ENCODE measurements at regions not wholly inside any gene's neighbourhood (a gene's known extent, or its start where the extent isn't known, plus 50 kb on each side); places are given as distances from the start of the nearest gene placed in this dataset.
"Not testable (repeated sequence)": the region's sequence is repeated elsewhere in the genome, so short reads cannot be mapped to it uniquely, and the experiment has no call there.

DNA sequence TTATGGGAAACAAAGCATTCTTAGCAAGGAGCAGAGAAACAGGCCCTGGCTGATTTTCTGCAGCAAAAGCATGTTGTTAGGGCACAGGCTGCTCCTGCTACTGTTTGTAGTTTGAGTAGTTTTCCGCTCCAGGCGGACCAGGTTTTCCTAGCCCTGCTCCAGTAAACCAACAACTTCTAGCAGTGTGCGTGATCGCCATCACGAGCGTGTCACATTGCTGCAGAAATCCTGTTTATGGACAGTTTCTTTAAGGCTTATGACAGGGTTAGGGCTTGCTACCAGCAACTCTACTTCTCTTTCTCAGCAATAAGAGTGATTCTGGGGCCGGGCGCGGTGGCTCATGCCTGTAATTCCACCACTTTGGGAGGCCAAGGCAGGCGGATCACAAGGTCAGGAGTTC lies 803.9 kb upstream of the CDH10 start:
- DNase-seq = no peak

DNA sequence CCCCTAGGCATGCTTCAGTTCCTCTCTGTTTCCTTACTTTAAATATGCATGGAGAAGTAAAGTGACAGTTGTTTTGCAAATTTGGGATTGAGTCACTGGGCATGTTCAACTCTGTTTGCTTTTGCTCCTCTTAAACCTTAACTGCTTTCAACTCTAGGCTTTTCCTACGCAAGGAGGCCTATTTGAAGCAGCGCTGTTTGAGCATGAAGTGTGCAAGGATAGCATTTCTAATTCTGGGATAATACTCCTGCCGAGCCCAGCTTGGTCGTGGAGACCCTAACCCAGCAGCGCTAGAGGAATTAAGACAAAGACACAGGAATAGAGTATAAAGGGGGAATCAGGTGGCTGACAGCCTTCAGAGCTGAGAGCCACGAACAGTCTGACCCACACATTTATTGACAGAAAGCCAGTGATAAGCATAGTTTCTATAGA lies 803.4 kb upstream of the CDH10 start:
- DNase-seq = peak; percentile 26

DNA sequence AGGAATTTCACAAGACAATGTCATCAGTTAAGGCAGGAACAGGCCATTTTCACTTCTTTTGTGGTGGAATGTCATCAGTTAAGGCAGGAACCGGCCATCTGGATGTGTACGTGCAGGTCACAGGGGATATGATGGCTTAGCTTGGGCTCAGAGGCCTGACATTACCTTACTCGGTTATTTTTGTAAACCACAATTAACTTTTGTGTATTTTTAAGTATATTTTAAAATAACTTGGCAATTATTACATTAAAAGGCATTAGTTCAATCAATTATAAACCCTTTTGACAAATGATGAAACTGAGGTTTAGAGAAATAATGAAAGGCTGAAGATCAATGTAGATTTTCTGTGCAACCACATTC lies 801.3 kb upstream of the CDH10 start:
- not testable (repeated sequence) for DNase-seq

DNA sequence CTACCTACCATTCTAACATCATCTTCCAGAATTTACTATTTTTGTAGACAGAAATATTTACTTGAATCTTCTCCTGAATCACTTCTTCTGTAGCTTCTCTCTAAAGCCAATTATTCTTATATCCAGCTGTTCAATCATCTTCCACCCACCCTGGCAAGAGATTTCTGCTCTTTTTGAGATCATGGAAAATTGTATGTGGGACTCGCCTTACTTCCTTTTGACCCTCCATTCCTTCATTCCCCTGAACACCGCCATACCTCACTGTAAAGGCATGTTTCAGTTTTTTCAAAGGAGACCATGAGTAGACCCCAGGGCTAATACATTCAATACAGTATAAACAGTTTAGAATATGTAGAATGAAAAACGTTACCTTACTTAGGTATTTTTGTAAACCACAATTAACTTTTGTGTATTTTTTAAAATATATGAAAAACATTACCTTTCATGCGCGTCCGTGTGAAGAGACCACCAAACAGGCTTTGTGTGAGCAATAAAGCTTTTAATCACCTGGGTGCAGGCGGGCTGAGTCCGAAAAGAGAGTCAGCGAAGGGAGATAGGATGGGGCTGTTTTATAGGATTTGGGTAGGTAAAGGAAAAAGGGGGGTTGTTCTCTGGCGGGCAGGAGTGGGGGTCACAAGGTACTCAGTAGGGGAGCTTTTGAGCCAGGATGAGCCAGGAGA lies 800.7 kb upstream of the CDH10 start:
- not testable (repeated sequence) for DNase-seq

DNA sequence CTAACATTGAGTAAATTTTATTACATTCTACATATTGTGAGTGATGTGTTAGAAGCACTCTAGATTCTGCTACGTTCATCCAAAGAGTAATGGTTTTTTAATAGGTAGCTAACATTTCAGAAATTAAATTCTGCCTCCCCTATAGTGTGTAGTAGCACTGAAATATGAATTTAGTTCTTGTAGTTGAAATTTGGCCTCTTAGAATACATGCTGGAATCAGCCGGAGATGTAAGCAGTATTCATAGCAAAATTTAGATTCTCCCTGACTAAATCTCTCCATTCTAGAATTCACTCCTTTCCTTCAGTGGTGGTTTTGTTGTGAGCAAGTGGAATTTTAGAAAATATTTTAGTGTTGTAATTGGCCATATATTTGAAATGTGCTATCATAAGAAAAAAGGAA lies 799.9 kb upstream of the CDH10 start:
- DNase-seq = no peak

DNA sequence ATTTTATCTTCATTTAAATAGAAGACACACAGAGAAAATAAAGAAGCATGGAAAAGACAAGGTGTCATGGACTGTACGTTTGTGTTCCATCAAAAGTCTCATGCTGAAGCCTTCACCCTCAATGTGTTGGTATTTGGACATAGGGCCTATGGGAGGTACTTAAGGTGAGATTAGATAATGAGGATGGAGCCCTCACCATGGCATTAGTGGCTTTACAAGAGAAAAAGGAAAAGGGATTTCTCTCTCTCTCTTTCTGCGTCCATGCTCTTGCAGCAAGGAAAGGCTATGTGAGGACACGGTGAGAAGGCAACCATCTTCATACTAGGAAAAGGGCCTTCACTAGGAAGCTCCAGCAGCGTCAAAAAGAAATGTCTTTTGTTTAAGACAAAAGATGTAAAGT lies 797.0 kb upstream of the CDH10 start:
- no peak for DNase-seq

DNA sequence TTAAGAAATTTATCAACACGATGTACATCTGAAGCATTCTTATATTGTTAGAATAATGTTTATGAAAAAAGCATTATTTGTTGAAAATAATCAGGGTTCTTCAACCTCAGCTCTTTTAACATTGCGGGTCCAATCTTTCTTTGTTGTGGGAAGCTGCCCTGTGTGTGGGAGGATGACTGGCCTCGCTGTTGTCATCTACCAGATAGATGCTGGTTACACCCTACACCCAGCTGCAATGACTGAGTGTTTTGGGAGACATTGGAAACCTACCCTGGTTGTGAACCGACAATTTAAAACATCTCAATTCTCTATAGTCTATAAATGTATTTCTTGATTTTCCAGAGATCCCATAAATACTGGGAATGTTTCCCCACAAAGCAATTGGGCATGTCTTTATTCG lies 794.2 kb upstream of the CDH10 start:
- DNase-seq = no peak

DNA sequence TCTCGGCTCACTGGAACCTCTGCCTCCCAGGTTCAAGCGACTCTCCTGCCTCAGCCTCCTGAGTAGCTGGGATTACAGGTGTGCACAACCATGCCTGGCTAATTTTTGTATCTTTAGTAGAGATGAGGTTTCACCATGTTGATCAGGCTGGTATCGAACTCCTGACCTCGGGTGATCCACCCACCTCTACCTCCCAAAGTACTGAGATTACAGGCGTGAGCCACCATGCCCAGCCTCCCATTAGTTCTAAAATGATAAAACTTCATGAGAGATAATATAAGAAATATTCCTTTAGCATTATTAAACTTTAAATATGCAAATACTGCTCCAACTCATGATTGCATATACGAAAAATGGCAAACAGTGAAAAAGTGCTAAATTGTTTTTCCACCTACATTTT lies 793.6 kb upstream of the CDH10 start:
- DNase-seq = not testable (repeated sequence)

DNA sequence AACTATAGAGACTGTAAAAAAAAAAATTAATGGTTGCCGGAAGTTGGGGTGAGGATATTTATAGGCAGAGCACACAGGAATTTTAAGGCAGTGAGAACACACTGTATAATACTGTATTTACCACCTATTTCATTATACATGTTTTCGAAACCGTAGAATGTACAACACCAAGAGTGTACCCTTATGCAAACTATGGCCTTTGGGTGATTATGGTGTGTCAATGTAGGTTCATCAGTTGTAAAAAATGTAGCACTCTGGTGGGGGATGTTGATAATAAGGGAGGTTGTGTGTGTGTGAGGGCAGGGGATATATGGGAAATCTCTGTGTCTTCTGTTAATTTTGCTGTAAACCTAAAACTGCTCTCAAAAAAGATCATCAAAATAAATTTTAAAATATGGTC lies 791.7 kb upstream of the CDH10 start:
- DNase-seq = no peak

DNA sequence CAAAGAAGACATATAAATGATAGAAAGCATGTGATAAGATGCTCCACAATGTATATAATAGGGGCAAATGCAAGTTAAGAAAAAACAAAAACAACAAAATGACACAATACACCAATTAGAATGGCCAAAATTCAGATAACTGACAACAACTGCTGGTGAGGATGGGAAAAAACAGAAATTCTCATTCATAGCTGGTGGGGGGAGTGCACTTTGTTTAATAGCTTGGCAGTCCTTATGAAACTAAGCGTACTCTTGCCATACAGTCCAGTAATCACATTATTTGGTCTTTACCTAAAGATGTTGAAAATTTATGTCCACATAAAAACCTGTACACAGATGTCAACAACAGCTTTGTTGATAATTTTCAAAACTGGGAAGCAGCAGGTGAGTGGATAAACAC lies 791.1 kb upstream of the CDH10 start:
- DNase-seq = no peak

DNA sequence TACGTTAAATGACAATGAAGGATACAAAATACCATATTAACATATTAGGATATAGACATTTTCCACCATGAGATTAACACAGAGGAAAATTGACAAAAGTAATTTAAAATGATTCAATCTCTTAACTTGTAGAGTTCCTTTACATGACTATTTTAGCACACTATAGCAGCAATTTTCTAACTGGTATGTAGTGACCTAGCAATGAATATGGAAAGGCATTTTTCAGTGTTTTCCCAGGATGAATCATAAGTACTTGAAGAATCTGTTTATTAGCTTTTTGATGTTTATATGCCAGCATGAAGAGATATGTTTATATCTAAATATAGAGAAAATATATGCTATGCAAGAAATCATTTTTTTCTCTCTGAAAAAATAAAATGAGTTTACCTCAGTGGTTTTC lies 782.5 kb upstream of the CDH10 start:
- DNase-seq = no peak

DNA sequence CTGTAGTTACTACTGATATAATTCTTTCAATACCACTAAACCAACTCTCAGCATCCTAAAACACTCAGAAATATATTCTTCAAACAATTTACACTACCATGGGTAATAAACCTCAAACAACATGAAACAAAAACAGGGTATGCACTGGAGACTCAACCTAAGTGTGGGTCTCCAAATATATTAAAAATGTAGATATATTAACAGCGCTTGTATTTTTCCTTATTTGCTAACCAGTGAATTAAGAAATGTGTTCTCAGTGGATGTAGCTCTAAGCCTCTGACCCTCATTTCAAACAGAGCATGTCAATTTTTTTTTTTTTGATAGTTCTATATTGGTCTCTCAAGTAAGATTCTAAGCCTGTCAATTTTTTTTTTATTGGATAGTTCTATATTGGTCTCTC lies 778.5 kb upstream of the CDH10 start:
- DNase-seq = no peak

DNA sequence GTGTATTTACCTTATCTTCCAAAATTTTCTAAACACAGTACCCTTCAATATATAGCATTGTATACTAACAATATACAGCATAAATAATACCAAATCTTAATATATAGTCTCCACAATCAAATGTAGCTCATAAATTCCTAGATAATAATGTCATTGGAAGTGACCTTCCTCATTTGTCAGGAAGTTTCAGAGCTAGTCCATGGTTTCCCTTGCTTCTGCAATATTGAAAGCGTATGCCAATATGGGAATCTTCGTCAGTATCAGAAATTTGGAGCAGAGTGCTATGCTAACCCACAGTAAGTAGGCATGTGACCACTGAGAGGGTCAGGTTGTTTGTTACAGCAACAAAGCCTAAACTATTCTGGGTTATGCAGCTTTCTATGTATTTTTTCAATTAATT lies 774.9 kb upstream of the CDH10 start:
- no peak for DNase-seq

DNA sequence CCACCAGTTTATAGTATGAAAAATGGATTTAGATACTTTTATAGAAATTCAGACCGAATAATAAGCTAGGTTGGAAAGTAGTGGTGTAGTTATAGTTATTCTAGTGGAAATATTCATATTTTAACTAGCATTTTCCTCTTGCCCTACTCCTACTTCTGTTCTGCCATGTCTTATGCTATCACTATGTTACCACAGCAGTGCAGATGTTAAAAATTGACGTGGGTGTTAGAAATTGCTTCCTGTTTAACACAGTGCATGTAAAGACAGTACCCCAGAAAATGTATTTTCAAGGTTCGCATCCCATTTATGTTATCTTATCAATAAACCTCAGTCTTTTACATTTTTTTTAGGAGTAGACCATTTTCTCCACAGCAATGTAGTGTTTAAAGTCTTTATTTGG lies 774.2 kb upstream of the CDH10 start:
- no peak for DNase-seq

DNA sequence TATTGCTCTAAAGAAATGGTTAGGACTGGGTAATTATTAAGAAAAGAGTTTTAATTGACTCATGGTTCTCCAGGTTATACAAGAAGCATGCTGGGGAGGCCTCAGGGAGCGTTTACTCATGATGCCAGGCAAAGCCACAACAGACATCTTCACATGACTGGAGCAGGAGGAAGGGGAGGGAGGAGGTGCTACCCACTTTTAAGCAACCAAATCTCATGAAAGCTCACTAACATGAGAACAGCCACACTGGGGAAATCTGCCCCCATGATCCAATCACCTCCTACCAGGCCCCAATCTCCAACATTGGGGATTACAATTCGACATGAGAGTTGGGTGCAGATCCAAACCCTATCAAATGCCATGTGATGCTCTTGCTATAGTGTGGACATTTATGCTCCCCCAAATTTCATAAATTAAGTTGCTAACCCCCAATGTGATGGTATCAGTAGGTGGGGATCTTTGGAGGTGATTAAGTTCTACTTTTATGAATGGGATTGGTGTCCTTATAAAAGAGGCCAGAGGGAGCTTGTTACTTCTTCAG lies 773.6 kb upstream of the CDH10 start:
- no peak for DNase-seq

DNA sequence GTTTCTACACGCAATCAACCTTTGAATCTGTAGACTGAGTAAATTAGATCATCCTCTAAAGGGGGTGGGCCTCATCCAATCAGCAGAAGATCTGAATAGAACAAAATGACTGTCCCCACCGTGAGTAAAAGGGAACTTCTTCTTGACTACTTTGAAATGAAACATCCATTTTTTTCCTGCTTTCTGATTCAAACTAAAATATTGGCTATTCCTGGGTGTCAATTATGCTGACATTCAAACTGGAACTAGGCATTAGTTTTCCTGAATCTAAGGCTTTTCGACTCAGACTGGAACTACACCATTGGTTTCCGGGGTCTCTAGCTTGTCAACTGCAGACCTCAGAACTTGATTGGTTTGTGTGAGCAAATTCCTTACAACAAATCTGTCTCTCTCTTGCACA lies 772.2 kb upstream of the CDH10 start:
- no peak for DNase-seq

DNA sequence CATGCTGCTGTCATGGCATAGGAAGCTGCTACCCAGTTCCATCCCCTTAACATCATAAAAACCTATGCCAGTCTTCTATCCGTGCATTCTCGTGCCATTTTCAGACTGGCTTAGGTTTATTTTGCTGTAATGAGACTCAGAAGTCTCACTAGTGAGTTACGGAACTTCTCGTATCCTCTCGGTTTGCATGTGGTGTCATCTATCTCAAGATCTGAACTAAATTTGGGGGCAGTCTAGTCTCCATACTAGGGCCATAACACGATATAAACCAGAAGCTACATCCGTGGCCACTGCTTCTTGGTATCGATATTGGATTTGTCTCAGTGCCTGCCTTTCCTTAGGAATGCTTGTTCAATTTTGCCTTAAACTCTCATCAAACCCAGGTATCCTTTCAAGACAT lies 771.2 kb upstream of the CDH10 start:
- DNase-seq = no peak

DNA sequence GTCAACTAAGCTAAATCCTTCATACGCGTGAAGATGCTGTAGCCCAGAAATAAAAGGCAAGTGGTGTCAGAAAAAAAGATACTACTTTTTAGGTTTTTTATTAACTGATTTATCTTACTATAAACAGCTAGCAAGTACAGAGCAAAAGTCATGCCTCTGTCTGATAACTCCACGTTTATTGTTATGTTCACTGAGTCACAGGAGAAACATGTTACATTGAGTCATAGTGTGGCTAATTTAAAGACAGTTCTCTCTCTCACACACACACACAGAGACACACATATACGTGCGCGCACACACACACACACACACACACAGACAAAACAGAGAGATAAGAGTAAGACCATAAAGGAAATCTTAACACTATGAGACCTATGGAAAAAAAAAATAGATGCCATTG lies 770.0 kb upstream of the CDH10 start:
- no peak for DNase-seq

DNA sequence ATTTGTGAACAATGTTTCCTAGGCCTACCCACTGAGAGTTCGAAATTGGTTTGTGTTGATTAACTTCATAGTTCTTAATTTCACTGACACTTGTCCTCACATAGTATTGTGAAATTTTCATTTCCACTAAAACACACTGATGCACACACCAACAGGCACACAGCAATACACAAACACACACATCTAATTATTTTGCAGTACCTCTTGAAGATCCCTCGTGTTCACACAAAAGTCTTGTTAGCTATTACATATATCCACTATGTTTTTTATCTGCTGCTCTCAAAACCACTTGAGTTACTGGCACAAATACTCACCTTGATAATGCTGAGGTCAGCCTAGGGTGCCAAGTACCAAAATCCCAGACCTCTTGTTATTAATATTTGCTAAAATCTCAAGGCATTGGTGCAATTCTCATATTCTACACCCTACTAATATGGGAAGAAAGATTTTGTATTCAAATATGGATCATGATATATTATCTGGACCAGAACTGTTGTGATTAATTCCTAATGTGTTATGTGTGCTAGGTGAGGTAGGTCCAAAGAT lies 767.4 kb upstream of the CDH10 start:
- DNase-seq = no peak

DNA sequence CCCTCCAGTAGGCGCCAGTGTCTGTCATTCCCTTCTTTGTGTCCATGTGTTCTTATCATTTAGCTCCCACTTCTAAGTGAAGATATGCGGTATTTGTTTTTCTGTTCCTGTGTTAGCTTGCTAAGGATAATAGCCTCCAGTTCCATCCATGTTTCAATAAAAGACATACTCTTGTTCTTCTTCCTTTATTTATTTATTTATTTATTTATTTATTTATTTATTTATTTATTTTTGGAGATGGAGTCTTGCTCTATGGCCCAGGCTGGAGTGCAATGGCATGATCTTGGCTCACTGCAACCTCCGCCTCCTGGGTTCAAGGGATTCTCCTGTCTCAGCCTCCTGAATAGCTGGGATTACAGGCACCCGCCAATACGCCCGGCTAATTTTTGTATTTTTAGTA lies 762.6 kb upstream of the CDH10 start:
- DNase-seq = not testable (repeated sequence)

DNA sequence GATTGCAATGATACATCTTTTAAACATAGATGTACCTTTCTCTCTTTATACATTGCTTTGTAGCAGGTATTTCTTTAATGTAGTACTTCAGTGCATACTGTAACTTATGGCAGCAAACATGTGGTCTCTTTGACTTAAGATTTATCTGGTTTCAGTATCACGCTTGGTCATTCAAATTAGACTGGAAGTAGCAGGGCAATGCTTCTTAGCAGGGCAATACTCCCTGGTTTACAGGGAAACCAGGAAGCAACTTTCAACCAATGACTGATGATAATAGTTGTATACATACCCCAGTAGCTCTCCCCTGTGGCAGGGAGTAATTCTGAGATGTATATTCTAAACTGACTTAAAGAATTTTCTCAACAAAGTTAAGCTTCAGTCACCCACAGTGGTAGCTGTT lies 761.1 kb upstream of the CDH10 start:
- DNase-seq = no peak

DNA sequence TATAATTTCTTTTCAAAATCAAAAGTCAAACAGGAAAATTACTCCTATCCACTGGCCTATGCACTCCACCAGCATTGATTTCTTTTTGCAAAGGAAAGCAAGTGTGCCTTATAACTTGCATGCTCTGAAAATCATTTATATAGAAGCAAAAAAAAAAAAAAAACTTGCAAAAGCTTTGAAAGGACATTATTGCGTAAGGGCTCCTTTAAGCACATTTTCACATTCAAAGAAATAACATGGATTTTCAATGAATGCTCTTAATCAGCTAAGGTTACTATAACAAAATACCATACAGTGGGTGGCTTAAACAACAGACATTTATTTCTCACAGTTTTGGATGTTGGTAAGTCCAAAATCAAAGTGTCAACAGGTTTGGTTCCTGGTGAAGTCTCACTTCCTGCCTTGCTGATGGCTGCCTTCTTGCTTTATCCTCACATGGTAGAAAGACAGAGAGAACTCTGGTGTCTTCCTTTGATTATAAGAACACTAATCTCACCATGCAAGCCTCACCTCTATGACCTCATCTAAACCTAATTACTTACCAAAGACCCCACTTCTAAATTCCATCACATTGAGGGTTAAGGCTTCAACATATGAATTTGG lies 755.2 kb upstream of the CDH10 start:
- no peak for DNase-seq

DNA sequence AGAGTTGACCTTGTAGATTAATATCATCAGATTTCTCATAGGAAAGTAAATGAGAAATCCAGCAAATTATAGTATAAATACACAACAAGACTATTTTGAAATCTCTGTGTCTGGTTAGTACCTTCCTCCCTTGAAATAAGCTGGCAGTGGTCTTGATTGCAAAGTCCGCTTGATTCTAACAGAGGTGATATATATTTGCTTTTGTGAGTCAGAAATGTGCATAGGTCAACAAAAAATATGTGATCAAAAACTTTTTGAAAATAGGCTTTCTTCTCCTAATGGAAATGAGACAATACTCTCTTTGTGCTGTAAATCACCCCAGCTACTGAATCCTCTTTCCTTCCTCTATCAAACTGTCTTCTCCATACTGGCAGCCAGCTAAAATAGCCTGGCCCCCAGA lies 749.2 kb upstream of the CDH10 start:
- no peak for DNase-seq

DNA sequence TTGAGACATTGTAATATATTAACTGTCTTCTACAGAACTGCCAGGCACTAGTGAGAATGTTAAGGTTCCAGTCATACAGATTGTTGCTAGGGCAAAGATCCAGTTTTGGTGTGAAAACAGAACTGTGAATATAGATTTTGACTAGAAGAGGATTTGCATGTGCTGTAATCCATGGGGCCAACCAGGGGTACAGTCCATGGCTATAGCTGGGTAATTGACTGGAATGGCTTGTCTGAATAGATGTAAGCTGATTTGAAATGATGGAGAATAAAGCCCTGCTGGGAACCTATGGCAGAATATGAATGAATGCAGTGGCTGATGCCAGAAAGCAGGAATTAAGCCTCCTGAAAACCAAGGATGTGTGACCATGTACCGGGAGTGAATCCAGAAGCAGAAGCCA lies 748.5 kb upstream of the CDH10 start:
- peak; percentile 84 for DNase-seq

DNA sequence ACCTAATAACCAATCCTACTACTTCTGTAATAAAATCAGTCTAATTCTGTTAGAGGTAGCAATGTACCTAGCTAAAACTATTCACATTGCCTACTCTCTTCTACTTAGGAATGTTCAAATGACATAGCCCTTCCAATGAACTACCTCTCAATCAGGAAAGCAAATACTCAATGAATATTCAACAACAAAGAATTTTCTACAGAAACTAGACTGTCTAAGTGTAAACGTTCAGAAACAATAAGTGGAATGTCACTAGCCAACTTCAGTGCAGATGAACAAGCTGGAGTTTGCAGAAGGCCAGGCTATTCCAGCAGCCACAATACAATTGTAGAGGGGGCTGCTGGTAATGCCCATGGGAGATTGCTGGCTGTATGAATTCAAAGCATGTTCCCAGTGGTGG lies 743.2 kb upstream of the CDH10 start:
- DNase-seq = no peak
